Eye (tissue), 1 donor: ENCODE measurements at regions not wholly inside any gene's neighbourhood (a gene's known extent, or its start where the extent isn't known, plus 50 kb on each side); places are given as distances from the start of the nearest gene placed in this dataset.

Source experiments
- DNase-seq: peaks from one replicate; pipeline ENCODE4 v3.0.0-alpha.2; 2015

DNA sequence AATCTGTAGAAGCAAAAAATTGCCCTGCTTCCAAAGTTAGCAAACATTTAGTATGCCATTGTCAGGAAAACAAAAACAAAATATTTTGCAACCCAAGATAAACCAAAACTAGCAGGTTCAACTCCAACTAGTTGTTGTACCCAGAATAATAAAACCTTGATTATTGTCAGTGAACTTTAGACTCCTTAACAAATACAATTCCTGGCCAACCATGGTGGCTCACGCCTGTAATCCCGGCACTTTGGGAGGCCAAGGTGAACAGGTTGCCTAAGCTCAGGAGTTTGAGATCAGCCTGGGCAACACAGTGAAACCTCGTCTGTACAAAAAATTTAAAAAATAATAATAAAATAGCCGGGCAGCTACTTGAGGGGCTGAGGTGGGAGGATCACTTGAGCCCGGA lies 53.6 kb upstream of the EPCAM start:
- no peak for DNase-seq

DNA sequence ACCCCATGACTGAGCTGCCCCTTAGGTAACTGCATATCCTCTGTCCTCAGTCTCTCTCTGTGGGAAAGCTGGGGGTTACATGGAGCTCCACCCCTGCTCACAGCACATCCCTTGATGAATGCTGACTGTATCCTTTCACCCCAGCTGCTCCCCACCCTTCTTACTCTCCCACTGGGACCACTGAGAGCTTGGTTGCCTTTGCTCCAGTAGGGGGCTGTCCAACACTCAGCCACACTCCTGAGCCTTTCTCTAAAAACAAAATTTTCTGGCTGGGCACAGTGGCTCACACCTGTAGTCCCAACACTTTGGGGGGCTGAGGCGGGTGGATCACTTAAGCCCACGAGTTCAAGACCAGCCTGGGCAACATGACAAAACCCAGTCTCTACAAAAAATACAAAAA lies 55.4 kb upstream of the EPCAM start:
- no peak for DNase-seq

DNA sequence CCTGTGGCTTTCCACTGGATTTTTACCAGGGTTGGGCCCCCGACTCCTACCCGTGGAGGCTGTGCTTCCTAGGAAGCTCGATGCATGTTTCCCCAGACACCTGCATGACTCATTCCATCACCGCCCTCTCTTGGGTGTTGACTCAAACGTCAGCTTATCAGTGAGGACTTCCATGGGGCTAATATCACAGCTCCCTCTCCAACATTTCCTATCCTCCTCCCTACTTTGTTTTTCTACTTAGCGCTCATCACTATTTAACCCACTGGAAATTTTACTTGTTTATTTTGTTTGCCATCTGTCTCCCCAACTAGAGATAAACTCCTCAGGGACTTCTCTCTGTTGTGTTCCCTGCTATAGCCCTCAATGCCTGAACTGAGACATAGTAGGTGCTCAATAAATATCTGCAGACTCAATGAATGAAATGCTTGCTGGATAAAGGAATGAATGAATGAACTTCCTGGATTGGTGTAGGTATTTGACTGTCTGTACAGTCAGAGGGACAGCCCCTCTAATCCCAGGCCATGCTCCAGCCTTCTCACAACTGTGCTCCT lies 55.9 kb upstream of the EPCAM start:
- DNase-seq: no peak

GRCh38 chr2:47312491-47312850 lies 56.6 kb upstream of the EPCAM start:
- DNase-seq: no peak

DNA sequence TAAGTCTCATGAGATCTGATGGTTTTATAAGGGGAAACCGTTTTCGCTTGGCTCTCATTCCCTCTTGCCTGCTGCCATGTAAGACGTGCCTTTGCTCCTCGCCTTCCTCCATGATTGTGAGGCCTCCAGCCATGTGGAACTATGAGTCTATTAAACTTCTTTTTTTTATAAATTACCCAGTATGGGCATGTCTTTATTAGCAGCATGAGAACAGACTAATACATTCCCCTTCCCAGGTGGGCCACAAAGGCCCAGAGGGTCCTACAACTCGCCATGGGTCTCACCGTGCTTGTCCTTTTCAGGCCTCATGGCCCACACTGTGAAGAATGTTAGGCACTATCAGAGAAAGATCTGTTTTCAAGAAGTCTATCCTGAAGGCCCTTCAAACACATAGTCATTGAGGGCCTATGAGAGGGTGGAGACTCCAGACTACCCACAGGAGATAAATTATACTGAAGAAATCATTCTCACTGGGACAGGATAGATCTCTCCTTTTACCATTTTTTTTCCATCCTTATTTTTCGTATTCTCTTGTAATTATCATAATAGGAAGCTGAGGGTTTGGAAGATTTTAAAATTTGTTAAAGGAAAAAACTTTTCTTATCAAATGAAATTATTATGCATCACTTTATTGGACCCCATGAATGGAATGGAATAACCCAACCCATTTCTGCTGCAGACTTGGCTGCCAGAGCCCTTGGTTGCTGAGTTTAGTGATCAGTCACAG lies 57.2 kb upstream of the EPCAM start:
- DNase-seq: no peak

GRCh38 chr2:47310801-47311560 lies 58.1 kb upstream of the EPCAM start:
- peak; percentile 42 for DNase-seq

- DNase-seq: no peak
These were observed 58.9 kb upstream of the EPCAM start for GRCh38 chr2:47309952-47310800.

DNA sequence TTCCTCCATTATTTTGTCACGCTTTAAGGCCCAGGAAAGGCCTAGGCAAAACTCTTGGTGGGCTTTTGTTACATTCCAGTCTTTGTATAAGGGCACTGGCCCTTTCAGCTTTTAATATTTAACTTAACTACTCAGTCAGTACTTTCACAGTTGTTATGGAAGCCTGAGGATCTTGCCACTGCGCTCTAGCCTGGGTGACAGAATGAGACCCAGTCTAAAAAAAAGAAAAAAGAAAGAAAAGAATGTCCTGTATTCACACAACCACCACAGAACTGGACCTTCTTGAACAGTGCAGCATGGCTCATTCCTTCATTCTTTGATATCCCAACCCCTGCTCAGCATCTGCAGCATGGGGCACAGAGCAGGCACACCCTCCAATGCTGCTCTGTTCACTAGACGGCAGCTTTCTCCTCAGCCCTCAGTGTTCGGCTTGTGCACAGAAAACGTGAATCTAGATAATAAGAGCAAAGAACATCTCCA lies 59.6 kb upstream of the EPCAM start:
- DNase-seq: no peak

GRCh38 chr2:47307066-47307465 lies 62.0 kb upstream of the EPCAM start:
- DNase-seq: peak; percentile 54

DNA sequence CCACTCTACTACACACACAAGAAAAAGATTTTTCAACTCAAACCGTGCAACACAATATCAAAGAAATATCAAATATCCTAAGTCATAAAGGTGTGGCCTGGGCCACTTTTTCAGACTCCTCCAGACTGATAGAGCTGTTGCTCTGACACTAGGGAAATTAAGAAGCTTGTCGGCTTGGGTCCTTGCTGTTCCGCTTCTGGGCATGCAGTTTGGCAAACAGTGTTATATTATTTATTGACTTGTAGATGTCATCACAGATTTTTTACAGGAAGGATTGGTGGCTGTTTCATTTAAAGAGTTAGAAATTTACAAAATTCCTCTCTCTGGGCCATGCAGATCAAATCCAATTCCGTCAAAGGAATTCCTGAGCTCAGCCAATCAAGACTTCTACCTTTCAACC lies 64.5 kb upstream of the EPCAM start:
- DNase-seq: no peak

DNA sequence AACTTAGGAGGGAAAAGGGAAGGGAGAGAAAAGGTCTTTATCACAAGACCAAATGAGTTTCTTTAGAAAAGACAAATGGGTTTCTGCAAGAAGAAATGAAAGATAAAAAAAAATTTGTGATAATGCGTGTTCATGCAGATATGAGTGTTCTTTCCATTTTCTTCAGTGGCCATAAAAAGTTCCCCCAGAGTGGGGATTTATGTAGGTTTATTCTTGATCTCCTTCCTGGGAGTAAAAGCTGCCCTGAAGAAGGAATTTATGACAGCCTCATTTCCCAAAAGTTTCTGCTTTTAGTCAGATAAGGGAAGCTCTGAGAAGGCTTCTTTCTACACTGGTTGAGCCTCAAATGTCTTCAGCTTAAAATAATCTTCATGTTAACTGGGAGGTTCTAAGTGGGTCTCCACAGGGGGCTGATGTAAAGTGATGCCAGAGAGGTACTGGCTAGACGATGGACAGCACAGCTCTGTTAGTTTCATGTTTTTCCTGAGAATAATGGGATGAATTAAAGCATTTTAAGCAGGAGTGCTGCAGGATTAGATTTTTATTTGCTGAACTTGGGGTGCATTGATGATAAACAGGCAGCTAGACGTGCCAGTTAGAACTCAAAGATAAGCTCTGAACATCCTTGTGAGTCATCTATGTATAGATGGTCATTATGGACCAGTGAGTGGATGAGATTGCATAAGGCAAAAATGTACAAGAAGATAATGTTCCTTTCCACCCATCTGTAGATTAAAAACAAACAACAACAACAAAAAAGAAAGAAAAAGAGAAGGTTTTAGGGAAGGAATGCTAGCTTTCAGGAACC lies 65.6 kb upstream of the EPCAM start:
- no peak for DNase-seq

- no peak for DNase-seq
These were observed 66.8 kb upstream of the EPCAM start for GRCh38 chr2:47302308-47302707.

- DNase-seq: no peak
These were observed 67.4 kb upstream of the EPCAM start for GRCh38 chr2:47301731-47302130.

- no peak for DNase-seq
These were observed 67.9 kb upstream of the EPCAM start for GRCh38 chr2:47301277-47301618.

DNA sequence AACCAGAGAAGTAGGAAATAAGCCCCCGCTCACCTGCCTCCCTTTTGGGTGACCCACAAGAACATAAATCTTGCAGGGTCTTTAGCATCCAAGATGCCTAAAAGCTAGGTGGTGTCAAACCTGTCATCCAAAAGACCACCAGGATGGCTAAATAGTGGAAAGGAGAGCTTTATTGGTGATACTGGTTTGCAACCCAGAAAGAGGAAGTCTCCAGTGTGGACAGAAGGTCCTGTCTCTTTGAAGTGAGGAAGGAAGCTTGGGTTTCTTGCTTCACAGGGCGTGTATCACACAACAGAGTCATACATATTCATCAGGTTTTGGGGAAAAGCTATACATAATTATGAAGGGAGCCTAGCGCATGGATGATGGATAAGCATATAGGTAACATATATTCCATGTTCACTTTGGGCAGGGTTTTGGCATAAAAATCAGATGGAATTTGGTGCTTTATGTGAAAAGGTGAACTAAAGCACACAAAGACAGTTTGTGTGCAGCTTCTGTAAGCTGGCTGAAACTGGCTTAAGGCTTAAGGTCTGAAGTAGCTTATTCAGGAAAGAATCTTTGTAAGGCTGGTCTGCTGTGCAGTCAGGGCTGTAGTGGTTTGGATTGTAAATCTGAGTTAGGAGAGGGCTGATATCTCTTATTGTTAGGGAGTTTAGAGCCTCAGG lies 68.4 kb upstream of the EPCAM start:
- no peak for DNase-seq

DNA sequence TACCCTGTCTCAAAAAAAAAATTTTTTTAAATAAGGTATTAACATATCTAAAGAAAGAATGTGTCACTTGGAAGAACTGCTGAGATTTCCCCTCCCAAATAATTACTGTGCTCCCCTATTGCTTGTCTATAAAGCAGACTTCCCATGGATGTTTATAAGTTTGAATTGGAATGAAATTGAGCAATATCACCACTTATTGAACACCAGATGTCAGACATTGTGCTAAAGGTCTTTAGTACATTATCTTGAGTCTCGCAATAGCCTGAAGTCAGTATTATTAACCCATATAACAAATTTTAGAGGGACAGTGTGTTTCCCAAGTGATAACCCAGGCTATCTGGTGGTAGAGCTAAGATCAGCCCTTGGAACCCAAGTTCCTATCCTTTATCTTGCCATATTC lies 69.0 kb upstream of the EPCAM start:
- DNase-seq: no peak

DNA sequence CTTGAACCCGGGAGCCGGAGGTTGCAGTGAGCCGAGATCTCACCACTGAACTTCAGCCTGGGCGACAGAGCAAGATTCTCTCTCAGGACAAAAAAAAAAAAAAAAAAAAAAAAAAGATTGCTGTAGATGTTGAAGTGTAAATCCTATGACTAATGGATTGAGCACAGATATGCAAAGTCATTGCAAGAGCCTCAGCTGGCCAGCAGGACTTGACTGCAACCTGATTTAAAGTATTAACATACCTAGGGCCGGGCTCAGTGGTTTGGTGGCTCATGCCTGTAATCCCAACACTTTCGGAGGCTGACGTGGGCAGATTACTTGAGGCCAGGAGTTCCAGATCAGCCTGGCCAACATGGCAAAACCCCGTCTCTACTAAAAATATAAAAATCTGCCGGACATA lies 69.6 kb upstream of the EPCAM start:
- DNase-seq: no peak

DNA sequence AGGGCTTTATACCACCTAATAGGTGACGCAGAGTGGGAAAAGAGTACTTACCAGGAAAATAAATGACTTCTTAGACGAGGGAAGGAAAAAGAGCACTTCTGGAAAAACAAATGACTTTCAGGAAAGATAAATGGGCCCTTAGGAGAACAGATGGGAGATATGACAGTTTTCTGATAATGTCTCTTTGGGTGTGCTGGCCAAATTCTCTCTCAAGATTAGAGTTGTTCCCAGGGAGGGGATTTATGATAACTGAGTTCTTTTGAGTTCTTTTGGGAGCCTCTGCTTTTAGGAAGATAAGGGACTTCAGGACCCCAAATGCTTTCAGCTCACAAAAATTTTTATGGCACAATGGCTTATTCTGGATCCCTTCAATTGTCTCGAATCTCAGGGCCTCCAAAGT lies 70.3 kb upstream of the EPCAM start:
- no peak for DNase-seq

DNA sequence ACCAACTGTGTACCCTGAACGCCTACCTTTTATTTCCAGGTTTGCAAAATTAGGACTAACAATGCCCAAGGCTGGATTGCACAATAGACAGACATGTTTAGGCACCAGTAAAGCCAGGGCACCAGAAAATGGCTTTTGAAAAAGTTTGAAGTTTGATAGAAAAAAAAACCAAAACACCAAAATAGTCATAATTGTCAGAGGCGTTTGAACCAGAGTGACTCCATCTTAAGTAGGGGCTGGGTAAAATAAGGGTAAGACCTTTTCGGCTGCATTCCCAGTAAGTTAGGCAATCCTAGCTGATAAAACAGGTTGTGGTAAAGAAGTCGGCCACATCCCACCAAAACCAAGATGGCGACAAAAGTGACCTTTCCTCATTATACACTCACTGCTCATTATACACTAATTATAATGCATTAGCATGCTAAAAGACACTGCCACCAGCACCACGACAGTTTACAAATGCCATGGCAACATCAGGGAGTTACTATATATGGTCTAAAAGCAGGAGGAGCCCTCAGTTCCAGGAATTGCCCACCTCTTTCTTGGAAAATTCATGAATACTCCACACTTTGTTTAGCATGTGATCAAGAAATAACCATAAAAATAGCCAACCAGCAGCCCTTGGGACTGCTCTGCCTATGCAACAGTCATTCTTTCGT lies 71.2 kb upstream of the EPCAM start:
- DNase-seq: no peak

- no peak for DNase-seq
These were observed 73.0 kb upstream of the EPCAM start for GRCh38 chr2:47295981-47296635.
